ENCODE measurements at regions not wholly inside any gene's neighbourhood (a gene's known extent, or its start where the extent isn't known, plus 50 kb on each side); places are given as distances from the start of the nearest gene placed in this dataset.
"Not testable (repeated sequence)": the region's sequence is repeated elsewhere in the genome, so short reads cannot be mapped to it uniquely, and the experiment has no call there.

DNA sequence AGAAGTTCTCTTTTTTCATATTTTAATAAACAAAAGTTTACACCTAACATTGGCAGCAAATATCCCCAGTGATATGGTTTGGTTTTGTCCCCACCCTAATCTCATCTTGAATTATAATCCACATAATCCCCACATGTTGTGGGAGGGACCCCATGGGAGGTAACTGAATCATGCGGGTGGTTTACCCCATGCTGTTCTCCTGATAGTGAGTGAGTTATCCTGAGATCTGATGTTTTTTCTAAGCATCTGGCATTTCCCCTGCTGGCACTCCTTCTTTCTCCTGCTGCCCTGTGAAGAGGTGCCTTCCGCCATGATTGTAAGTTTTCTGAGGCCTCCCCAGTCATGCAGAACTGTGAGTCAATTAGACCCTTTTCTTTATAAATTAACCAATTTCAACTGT, 214.7 kb downstream of the SLITRK1 start:
- no peaks in the 10 kb centered on the region for H3K27me3 ChIP-seq (replicated peaks)
- no peak overlapping the region for H3K27ac ChIP-seq
- H3K36me3 ChIP-seq (replicated peaks), result no peaks in the 10 kb centered on the region
- in situ Hi-C loops (cut with HindIII; ENCODE audit: low pct_ligation_motif_present, low sequenced_read_pairs), result no loop called here
- TF ChIP-seq, protein P1, sequence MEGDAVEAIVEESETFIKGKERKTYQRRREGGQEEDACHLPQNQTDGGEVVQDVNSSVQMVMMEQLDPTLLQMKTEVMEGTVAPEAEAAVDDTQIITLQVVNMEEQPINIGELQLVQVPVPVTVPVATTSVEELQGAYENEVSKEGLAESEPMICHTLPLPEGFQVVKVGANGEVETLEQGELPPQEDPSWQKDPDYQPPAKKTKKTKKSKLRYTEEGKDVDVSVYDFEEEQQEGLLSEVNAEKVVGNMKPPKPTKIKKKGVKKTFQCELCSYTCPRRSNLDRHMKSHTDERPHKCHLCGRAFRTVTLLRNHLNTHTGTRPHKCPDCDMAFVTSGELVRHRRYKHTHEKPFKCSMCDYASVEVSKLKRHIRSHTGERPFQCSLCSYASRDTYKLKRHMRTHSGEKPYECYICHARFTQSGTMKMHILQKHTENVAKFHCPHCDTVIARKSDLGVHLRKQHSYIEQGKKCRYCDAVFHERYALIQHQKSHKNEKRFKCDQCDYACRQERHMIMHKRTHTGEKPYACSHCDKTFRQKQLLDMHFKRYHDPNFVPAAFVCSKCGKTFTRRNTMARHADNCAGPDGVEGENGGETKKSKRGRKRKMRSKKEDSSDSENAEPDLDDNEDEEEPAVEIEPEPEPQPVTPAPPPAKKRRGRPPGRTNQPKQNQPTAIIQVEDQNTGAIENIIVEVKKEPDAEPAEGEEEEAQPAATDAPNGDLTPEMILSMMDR (IDR thresholded peaks at IDR 0.05; ENCODE audit: low read depth, low read length, missing control alignments), result no peak
- H3K4me3 ChIP-seq (ENCODE audit: low read depth, low read length), result no peak overlapping the region
- peak; percentile 2 for DNase-seq

DNA sequence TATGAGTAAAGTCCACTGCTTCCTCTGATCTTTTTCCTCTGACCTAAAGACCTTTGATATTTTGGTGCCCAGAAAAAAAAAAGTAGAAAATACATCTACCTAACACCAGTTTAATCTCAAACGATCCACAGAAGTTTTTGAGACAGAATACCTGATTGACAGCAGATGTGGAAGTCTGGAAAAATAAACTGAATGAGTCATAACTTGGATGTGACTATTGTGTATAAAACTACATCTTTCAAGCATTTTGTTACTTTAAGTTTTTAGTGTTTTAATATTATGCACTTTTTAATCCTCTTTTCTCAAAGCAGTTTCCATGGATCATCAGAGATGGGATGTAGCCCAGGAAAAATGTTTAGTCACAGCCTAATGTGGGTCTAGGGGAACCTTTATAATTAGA, 216.1 kb downstream of the SLITRK1 start:
- TF ChIP-seq, protein P1 (IDR thresholded peaks at IDR 0.05; ENCODE audit: low read depth, low read length, missing control alignments), result no peak
- Histone ChIP-seq H3K27me3 (replicated peaks) (no peaks in the 10 kb centered on the region), H3K27ac (no peak overlapping the region), H3K4me3 (ENCODE audit: low read depth, low read length) (no peak overlapping the region), H3K36me3 (replicated peaks) (no peaks in the 10 kb centered on the region)
- no peak for DNase-seq
- in situ Hi-C loops (cut with HindIII; ENCODE audit: low pct_ligation_motif_present, low sequenced_read_pairs), result no loop called here

DNA sequence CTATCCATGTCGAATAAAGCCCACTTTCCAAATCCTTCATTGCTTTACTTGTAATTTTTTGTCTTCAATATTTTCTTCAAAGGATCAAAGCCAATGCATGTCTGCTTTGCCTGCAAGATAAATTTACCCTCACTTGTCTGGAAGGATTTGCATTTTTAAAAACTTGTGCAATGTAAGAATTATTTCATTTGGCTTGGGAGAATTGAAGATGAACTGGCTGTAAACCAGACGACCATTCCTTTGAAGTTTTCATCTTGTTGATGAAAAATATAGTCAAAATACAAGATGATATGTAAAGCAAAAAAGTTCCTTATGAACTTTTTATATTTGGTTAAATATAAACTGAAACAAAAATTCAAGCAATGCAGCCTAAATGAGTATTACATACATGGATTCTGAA, 225.0 kb downstream of the SLITRK1 start:
- DNase-seq, result no peak
- no peaks in the 10 kb centered on the region for H3K27me3 ChIP-seq (replicated peaks)
- no peak overlapping the region for H3K4me3 ChIP-seq (ENCODE audit: low read depth, low read length)
- no peaks in the 10 kb centered on the region for H3K36me3 ChIP-seq (replicated peaks)
- TF ChIP-seq, protein P1 (IDR thresholded peaks at IDR 0.05; ENCODE audit: low read depth, low read length, missing control alignments), result no peak
- in situ Hi-C loops (cut with HindIII; ENCODE audit: low pct_ligation_motif_present, low sequenced_read_pairs), result no loop called here
- H3K27ac ChIP-seq, result no peak overlapping the region

DNA sequence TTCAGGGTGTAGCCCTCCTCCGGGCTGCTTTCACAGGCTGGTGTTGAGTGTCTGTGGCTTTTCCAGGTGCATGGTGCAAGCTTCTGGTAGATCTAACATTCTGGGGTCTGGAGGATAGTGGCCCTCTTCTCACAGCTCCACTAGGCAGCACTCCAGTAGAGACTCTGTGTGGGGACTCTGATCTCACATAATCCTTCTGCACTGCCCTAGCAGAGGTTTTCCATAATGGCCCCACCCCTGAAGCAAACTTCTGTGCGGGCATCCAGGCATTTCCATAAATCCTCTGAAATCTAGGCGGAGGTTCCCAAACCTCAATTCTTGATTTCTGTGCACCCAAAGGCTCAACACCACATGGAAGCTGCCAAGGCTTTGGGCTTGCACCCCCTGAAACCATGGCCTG, 239.7 kb downstream of the SLITRK1 start:
- H3K36me3 ChIP-seq (replicated peaks); DNase-seq; H3K27ac ChIP-seq; H3K27me3 ChIP-seq (replicated peaks); H3K4me3 ChIP-seq (ENCODE audit: low read depth, low read length); in situ Hi-C loops (cut with HindIII; ENCODE audit: low pct_ligation_motif_present, low sequenced_read_pairs): not testable (repeated sequence)

DNA sequence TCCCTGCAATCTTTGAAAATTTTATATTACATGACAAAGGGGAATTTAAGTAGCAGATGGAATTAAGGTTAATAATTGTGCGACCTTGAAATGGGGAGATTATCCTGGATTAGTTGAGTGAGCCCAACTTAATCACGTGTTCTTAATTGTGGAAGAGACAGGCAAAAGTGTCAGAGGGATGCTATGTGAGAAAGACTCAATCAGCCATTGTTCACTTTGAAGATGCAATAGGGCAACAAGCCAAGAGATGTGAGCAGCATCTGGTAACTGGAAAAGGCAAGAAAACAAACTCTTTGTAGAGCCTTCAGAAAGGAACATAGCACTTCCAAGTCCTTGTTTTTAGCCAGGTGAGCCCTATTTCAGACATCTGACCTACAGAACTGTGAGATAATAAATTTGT, 247.7 kb downstream of the SLITRK1 start:
- TF ChIP-seq, protein P1 (IDR thresholded peaks at IDR 0.05; ENCODE audit: low read depth, low read length, missing control alignments), result no peak
- H3K27me3 ChIP-seq (replicated peaks), result no peaks in the 10 kb centered on the region
- in situ Hi-C loops (cut with HindIII; ENCODE audit: low pct_ligation_motif_present, low sequenced_read_pairs), result no loop called here
- DNase-seq, result no peak
- no peak overlapping the region for H3K27ac ChIP-seq
- H3K4me3 ChIP-seq (ENCODE audit: low read depth, low read length), result no peak overlapping the region
- no peaks in the 10 kb centered on the region for H3K36me3 ChIP-seq (replicated peaks)

DNA sequence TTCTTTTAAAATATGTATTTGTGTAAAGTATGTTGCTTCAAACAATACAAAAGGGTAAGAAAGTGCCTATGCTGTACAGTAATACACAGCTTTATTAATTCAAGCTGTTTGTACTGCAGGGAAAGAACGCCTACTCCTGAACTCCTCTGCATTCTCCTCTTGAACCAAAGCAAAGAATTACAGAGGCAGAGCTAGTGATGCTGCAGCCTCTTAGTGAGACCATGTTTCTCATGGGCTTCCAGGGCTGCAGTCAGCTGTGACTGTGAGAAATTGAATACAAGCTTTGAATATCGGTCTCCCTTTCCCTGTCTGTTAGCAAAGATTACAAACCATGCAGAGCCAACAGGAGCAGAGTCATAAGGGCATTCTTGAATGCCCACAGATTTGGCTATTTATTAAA, 248.5 kb downstream of the SLITRK1 start:
- no peaks in the 10 kb centered on the region for H3K27me3 ChIP-seq (replicated peaks)
- H3K27ac ChIP-seq, result no peak overlapping the region
- no peak for DNase-seq
- in situ Hi-C loops (cut with HindIII; ENCODE audit: low pct_ligation_motif_present, low sequenced_read_pairs), result no loop called here
- H3K36me3 ChIP-seq (replicated peaks), result no peaks in the 10 kb centered on the region
- H3K4me3 ChIP-seq (ENCODE audit: low read depth, low read length), result no peak overlapping the region
- TF ChIP-seq, protein P1 (IDR thresholded peaks at IDR 0.05; ENCODE audit: low read depth, low read length, missing control alignments), result no peak
